Activated T-cell treated with anti-CD3 and anti-CD28 coated beads for 24 hours (primary cell): ENCODE measurements at regions not wholly inside any gene's neighbourhood (a gene's known extent, or its start where the extent isn't known, plus 50 kb on each side); places are given as distances from the start of the nearest gene placed in this dataset.

Experiments used
- DNase-seq: peaks from one replicate; pipeline ENCODE4 v3.0.0-alpha.2; 2020; ENCODE audit warnings: low read depth

- no peak for DNase-seq
Measured at GRCh38 chr7:22676385-22676784, 50.6 kb upstream of the IL6 start.

GRCh38 chr7:22675917-22676343 is 51.1 kb upstream of the IL6 start:
- no peak for DNase-seq

GRCh38 chr7:22675421-22675820 is 51.6 kb upstream of the IL6 start:
- no peak for DNase-seq

GRCh38 chr7:22672846-22673680 is 53.9 kb upstream of the IL6 start:
- DNase-seq, result no peak

GRCh38 chr7:22671177-22671879 is 55.7 kb upstream of the IL6 start:
- DNase-seq, result no peak

GRCh38 chr7:22670422-22670815 is 56.6 kb upstream of the IL6 start:
- no peak for DNase-seq

GRCh38 chr7:22669692-22670421 is 57.1 kb upstream of the IL6 start:
- DNase-seq, result no peak

- DNase-seq, result no peak
Measured at GRCh38 chr7:22668971-22669401, 58.0 kb upstream of the IL6 start.

GRCh38 chr7:22667562-22668239 is 59.3 kb upstream of the IL6 start:
- DNase-seq, result no peak

- DNase-seq, result no peak
Measured at GRCh38 chr7:22667187-22667561, 59.8 kb upstream of the IL6 start.

GRCh38 chr7:22666732-22667131 is 60.3 kb upstream of the IL6 start:
- no peak for DNase-seq

GRCh38 chr7:22665923-22666322 is 61.1 kb upstream of the IL6 start:
- peak; percentile 9 for DNase-seq

- DNase-seq, result no peak
Measured at GRCh38 chr7:22664988-22665798, 61.8 kb upstream of the IL6 start.

GRCh38 chr7:22663721-22664120 is 63.3 kb upstream of the IL6 start:
- no peak for DNase-seq

- no peak for DNase-seq
Measured at GRCh38 chr7:22663357-22663718, 63.7 kb upstream of the IL6 start.

- no peak for DNase-seq
Measured at GRCh38 chr7:22662556-22663356, 64.2 kb upstream of the IL6 start.

GRCh38 chr7:22662036-22662435 is 65.0 kb upstream of the IL6 start:
- DNase-seq, result no peak

GRCh38 chr7:22660732-22661131 is 66.3 kb upstream of the IL6 start:
- no peak for DNase-seq

- DNase-seq, result no peak
Measured at GRCh38 chr7:22660293-22660692, 66.7 kb upstream of the IL6 start.

GRCh38 chr7:22659741-22660140 is 67.3 kb upstream of the IL6 start:
- no peak for DNase-seq

GRCh38 chr7:22658031-22658430 is 69.0 kb upstream of the IL6 start:
- no peak for DNase-seq
